GM12878 (cell line): ENCODE measurements at regions not wholly inside any gene's neighbourhood (a gene's known extent, or its start where the extent isn't known, plus 50 kb on each side); places are given as distances from the start of the nearest gene placed in this dataset.

ENCODE experiments used
- ATAC-seq: fragments of 200-7000 bp; cut with Tn5 transposase; 3 replicates; pipeline ENCODE4 v1.9.1; 2020; ENCODE audit warnings: mild to moderate bottlenecking, moderate library complexity
- BruUV-seq: library from RNA; stranded (reverse); fragments of 400-500 nt; replicated peaks from 2 replicates; lab custom pipeline; 2021; lab: Mats Ljungman, UMichigan
- CTCF ChIA-PET: fragments of 300-600 bp; sonication (Branson Sonifier 250); formaldehyde crosslinking; extraction: SDS; loops from one replicate; lab custom pipeline; 2021; ENCODE audit warnings: inconsistent platforms; lab: Yijun Ruan, JAX
- POLR2A ChIA-PET: fragments of 350-600 bp; formaldehyde crosslinking; extraction: SDS; loops from one replicate; lab custom pipeline; 2021; ENCODE audit warnings: inconsistent platforms; lab: Charles Lee
- RAD21 ChIA-PET: fragments of 300-600 bp; sonication (Branson Sonifier 250); formaldehyde crosslinking; loops from one replicate; lab custom pipeline; 2023; ENCODE audit warnings: antibody characterized with exemption; ENCODE audit not compliant: unreplicated experiment; lab: Charles Lee
- SMC1A ChIA-PET: fragments of 300-600 bp; sonication (Branson Sonifier 250); formaldehyde crosslinking; loops from one replicate; lab custom pipeline; 2023; ENCODE audit not compliant: unreplicated experiment, uncharacterized antibody; lab: Charles Lee
- DNase-seq: peaks from one replicate; pipeline ENCODE4 v3.0.0-alpha.2; 2011; ENCODE audit warnings: low read depth, low spot score
- FAIRE-seq: peaks from 3 replicates; lab custom pipeline; 2011; peaks lifted over from hg19 to GRCh38; lab: Jason Lieb, UNC
- H2AFZ ChIP-seq: 2 replicates; pipeline ENCODE4 v1.6.0; 2011; ENCODE audit warnings: low read depth, low read length, control low read depth; ENCODE audit not compliant: control insufficient read depth
- H3K27ac ChIP-seq: 2 replicates; pipeline ENCODE4 v1.5.1; 2011; ENCODE audit warnings: control low read depth; ENCODE audit not compliant: control insufficient read depth, insufficient read depth
- H3K27me3 ChIP-seq, 2 experiments: replicated peaks in 1 of 2; 2 replicates each; pipeline versions ENCODE4 v1.6.0 to v1.6.1; 2011; ENCODE audit warnings: low read length in 1 of 2; ENCODE audit not compliant: control insufficient read depth in 2 of 2, insufficient read depth in 2 of 2
- H3K36me3 ChIP-seq, 2 experiments: 2 replicates each; pipeline ENCODE4 v1.5.1; 2011; ENCODE audit warnings: low read length in 1 of 2; ENCODE audit not compliant: control insufficient read depth in 2 of 2, insufficient read depth in 2 of 2
- H3K4me1 ChIP-seq: 2 replicates; pipeline ENCODE4 v1.6.1; 2011; ENCODE audit warnings: mild to moderate bottlenecking, low read length, moderate library complexity, mixed read lengths; ENCODE audit not compliant: control insufficient read depth, insufficient read depth
- H3K4me2 ChIP-seq: 2 replicates; pipeline ENCODE4 v1.6.0; 2011; ENCODE audit warnings: control low read depth; ENCODE audit not compliant: control insufficient read depth, insufficient read depth
- H3K4me3 ChIP-seq: fragments of 200-600 bp; sonication (generic); 2 replicates; pipeline ENCODE4 v1.5.1; 2016
- H3K79me2 ChIP-seq: 2 replicates; pipeline ENCODE4 v1.6.0; 2011; ENCODE audit warnings: low read length; ENCODE audit not compliant: control insufficient read depth, insufficient read depth
- H3K9ac ChIP-seq: 2 replicates; pipeline ENCODE4 v1.8.0; 2011; ENCODE audit warnings: low read length, control low read depth, mixed read lengths; ENCODE audit not compliant: control insufficient read depth, insufficient read depth
- H3K9me3 ChIP-seq: replicated peaks from 3 replicates; pipeline ENCODE4 v1.5.1; 2011; ENCODE audit warnings: mild to moderate bottlenecking, low read length; ENCODE audit not compliant: control insufficient read depth, insufficient read depth
- H4K20me1 ChIP-seq: 2 replicates; pipeline ENCODE4 v1.6.0; 2011; ENCODE audit not compliant: control insufficient read depth, insufficient read depth
- BRCA1 ChIP-seq: IDR thresholded peaks from 2 replicates; pipeline ENCODE4 v1.6.1; 2011; ENCODE audit warnings: low read depth, low read length, improper control_type of control experiment
- CHD4 ChIP-seq: fragments of 200-600 bp; sonication (generic); IDR thresholded peaks from 2 replicates; pipeline ENCODE4 v1.6.1; 2016; ENCODE audit warnings: mild to moderate bottlenecking
- DPF2 ChIP-seq: fragments of 450-650 bp; IDR thresholded peaks from 2 replicates; pipeline ENCODE4 v1.6.1; 2017; ENCODE audit warnings: mild to moderate bottlenecking
- IRF3 ChIP-seq: fragments of 450-650 bp; IDR thresholded peaks from 2 replicates; pipeline ENCODE4 v1.6.1; 2014; ENCODE audit warnings: mild to moderate bottlenecking
- KDM1A ChIP-seq: fragments of 200-600 bp; sonication (generic); IDR thresholded peaks from 2 replicates; pipeline ENCODE4 v1.6.1; 2016; ENCODE audit warnings: borderline replicate concordance
- RB1 ChIP-seq: fragments of 450-650 bp; formaldehyde crosslinking; IDR thresholded peaks from 2 replicates; pipeline ENCODE4 v1.6.1; 2017; ENCODE audit warnings: mild to moderate bottlenecking, borderline replicate concordance
- RBBP5 ChIP-seq: fragments of 200-600 bp; sonication (generic); conservative IDR thresholded peaks from 2 replicates; pipeline ENCODE4 v1.6.1; 2016
- REST ChIP-seq: IDR thresholded peaks from 2 replicates; pipeline ENCODE4 v1.6.1; 2012; ENCODE audit warnings: mild to moderate bottlenecking, low read depth, low read length
- SIX5 ChIP-seq: IDR thresholded peaks from 2 replicates; pipeline ENCODE4 v1.6.1; 2011; ENCODE audit warnings: mild to moderate bottlenecking, low read depth, low read length, moderate library complexity; ENCODE audit not compliant: severe bottlenecking
- SMAD1 ChIP-seq: fragments of 450-650 bp; IDR thresholded peaks from 2 replicates; pipeline ENCODE4 v1.6.1; 2018; ENCODE audit warnings: mild to moderate bottlenecking, low read depth; ENCODE audit not compliant: partially characterized antibody
- STAT1 ChIP-seq: fragments of 450-650 bp; conservative IDR thresholded peaks from 2 replicates; pipeline ENCODE4 v1.6.1; 2014; ENCODE audit warnings: antibody characterized with exemption, mild to moderate bottlenecking
- SUPT20H ChIP-seq: IDR thresholded peaks from 2 replicates; pipeline ENCODE4 v1.6.1; 2011; ENCODE audit warnings: low read depth, mild to moderate bottlenecking, low read length, moderate library complexity, borderline replicate concordance; ENCODE audit not compliant: control insufficient read depth
- YBX1 ChIP-seq: fragments of 450-650 bp; IDR thresholded peaks from 2 replicates; pipeline ENCODE4 v1.6.1; 2016; ENCODE audit warnings: antibody characterized with exemption
- ZBTB33 ChIP-seq: fragments of 450-650 bp; IDR thresholded peaks from 2 replicates; pipeline ENCODE4 v1.6.1; 2017; ENCODE audit warnings: mild to moderate bottlenecking
- ZSCAN29 ChIP-seq: fragments of 450-650 bp; IDR thresholded peaks from 2 replicates; pipeline ENCODE4 v1.6.1; 2017; ENCODE audit warnings: mild to moderate bottlenecking, moderate library complexity
- WGBS: methylation state at CpG from one replicate; pipeline ENCODE4 v1.1.6; 2016; ENCODE audit warnings: low lambda C conversion rate; ENCODE audit not compliant: insufficient replicate concordance, insufficient coverage; ENCODE audit errors: missing lambda C conversion rate; 5-methylcytosine and 5-hydroxymethylcytosine counted together
- in situ Hi-C: fragments of 300-500 bp; cut with MboI; formaldehyde crosslinking; loops from 9 replicates; pipeline ENCODE4 v1.14.3; 2018; ENCODE audit warnings: mixed read lengths
- intact Hi-C: fragments of 100-400 bp; cut with micrococcal nuclease; formaldehyde crosslinking; loops from one replicate; pipeline ENCODE4 v1.14.2; 2022; ENCODE audit not compliant: unreplicated experiment
- TF ChIP-seq, protein P1 (sequence below): IDR thresholded peaks from 2 replicates; pipeline ENCODE4 v1.6.1; 2012; ENCODE audit warnings: low read depth, low read length, improper control_type of control experiment

GRCh38 chr9:102435427-102435826 is 559.7 kb upstream of the CYLC2 start:
- 44% methylated on average over 3 of the region's 3 CpGs for WGBS
- Histone ChIP-seq H3K9ac (no peak overlapping the region), H3K4me1 (no peaks in the 10 kb centered on the region), H2AFZ (no peak overlapping the region), H3K4me2 (no peak overlapping the region), H4K20me1 (no peaks in the 10 kb centered on the region), H3K9me3 (no peaks in the 10 kb centered on the region), H3K36me3 (no peaks in the 10 kb centered on the region), H3K27me3 (no peaks in the 10 kb centered on the region), H3K4me3 (no peak overlapping the region), H3K79me2 (no peaks in the 10 kb centered on the region), H3K27ac (no peak overlapping the region)
- no peak for DNase-seq
- ChIA-PET RAD21 (no interaction called here), CTCF (no interaction called here), POLR2A (no interaction called here), SMC1A (no interaction called here)
- ATAC-seq: no peak
- intact Hi-C loops: loop anchor here (10.0 kb wide), 1 partner anchor 461 kb away; no protein-coding TSS in a partner anchor
- no peak for FAIRE-seq
- TF ChIP-seq IRF3: no peak
- TF ChIP-seq, protein P1, sequence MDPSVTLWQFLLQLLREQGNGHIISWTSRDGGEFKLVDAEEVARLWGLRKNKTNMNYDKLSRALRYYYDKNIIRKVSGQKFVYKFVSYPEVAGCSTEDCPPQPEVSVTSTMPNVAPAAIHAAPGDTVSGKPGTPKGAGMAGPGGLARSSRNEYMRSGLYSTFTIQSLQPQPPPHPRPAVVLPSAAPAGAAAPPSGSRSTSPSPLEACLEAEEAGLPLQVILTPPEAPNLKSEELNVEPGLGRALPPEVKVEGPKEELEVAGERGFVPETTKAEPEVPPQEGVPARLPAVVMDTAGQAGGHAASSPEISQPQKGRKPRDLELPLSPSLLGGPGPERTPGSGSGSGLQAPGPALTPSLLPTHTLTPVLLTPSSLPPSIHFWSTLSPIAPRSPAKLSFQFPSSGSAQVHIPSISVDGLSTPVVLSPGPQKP: no peak
- no peak for TF ChIP-seq DPF2
- TF ChIP-seq KDM1A: no peak
- no peak for TF ChIP-seq REST
- no peak for TF ChIP-seq RB1
- TF ChIP-seq BRCA1: no peak
- no peak for TF ChIP-seq SUPT20H
- no peak for TF ChIP-seq SMAD1
- TF ChIP-seq CHD4: no peak
- TF ChIP-seq ZSCAN29: no peak
- TF ChIP-seq ZBTB33: no peak
- no peak for TF ChIP-seq SIX5
- no peak for TF ChIP-seq RBBP5
- TF ChIP-seq STAT1: no peak
- no peak for TF ChIP-seq YBX1
- in situ Hi-C loops: no loop called here
- BruUV-seq: no TSS peak
